Activated naive CD8-positive, alpha-beta T cell treated with anti-CD3 and anti-CD28 coated beads, Interleukin-2, amount 10 ng/mL, durations not matched to agents 7 days and 5 days (primary cell): ENCODE measurements at regions not wholly inside any gene's neighbourhood (a gene's known extent, or its start where the extent isn't known, plus 50 kb on each side); places are given as distances from the start of the nearest gene placed in this dataset.

ENCODE experiments used
- ATAC-seq: fragments of 150-1000 bp; cut with Tn5 transposase; one replicate; pipeline ENCODE4 v1.10.0; 2021; ENCODE audit warnings: low read depth, moderate library complexity
- POLR2A ChIA-PET: fragments of 350-600 bp; sonication (Branson Sonifier 250); formaldehyde crosslinking; loops from one replicate; lab custom pipeline; 2021; ENCODE audit warnings: antibody characterized with exemption; lab: Charles Lee
- DNase-seq: peaks from one replicate; pipeline ENCODE4 v3.0.0; 2021
- H3K27ac Mint-ChIP-seq: one replicate; pipeline ENCODE4 v1.8.0; 2022; ENCODE audit warnings: mild to moderate bottlenecking, mixed read lengths
- H3K27me3 Mint-ChIP-seq: one replicate; pipeline ENCODE4 v1.8.0; 2022; ENCODE audit warnings: mild to moderate bottlenecking, moderate library complexity, mixed read lengths
- H3K36me3 Mint-ChIP-seq: one replicate; pipeline ENCODE4 v1.8.0; 2021; ENCODE audit warnings: mild to moderate bottlenecking, mixed read lengths
- H3K4me1 Mint-ChIP-seq: one replicate; pipeline ENCODE4 v1.8.0; 2021; ENCODE audit warnings: mixed read lengths
- H3K4me3 Mint-ChIP-seq: one replicate; pipeline ENCODE4 v1.8.0; 2022; ENCODE audit warnings: mild to moderate bottlenecking, moderate library complexity, mixed read lengths
- H3K9me3 Mint-ChIP-seq: one replicate; pipeline ENCODE4 v1.8.0; 2021; ENCODE audit warnings: mixed read lengths

DNA sequence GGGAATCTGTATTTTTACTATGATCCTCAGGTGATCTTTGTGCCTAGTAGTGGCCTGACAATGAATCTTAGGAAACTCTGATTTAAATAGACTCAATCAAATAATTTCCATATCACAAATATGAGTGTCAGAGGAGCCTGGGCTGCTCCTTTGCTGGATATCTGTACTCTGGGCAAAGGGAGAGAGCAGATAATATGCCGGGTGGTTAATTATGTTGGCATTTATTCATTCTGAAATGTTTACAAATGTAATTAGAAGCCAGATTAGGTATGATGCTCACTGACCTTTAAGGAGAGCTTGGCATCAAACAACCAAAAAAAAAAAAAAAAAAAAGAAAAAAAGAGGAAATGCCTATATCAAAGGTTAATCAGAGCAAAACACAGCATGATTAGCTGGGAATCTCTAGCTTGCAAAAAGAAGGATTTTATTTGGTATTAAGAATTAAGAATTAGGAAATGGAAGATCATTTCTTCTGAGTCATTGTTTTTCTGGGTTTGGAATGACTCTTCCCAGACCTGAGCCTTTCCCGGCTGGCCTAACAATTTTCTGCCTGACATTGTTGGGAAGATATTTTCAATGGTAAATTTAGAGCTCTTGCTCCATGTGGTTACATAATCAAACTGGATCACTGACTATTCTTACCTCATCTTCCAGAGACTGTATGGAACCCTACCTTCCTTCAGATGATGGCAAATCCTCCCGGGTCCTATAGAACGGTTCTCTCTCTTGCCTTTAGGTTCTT is 365.3 kb downstream of the REEP3 start:
- H3K4me1 Mint-ChIP-seq, result no peaks in the 10 kb centered on the region

DNA sequence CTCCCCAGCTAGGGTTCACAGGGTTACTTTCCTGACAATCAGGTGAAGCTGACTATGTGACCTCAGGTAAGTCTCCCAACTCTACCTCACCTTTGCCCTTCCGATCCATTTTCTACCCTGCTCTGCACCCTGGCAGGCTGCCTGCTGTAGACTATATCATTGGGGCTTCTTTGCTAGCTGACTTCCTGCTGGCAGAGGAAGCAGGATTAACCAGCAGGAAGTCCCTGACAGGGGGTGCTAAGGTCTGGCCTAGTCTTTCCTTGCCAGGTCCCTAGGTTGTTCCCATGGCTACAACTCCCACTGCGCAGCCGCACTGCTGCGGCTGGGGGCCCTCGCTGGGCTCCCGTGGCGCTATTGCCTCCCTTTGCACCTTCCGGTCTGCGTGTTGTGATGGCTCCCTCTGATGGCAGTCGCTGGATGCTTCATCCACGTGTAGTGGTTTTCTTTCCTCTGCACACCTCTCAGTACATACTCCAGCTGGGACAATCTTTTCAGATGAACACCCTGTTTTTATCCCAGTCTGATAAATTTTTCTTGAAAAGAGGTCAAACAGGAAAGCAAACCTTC is 365.9 kb downstream of the REEP3 start:
- Mint-ChIP-seq H3K36me3 (no peaks in the 10 kb centered on the region), H3K4me3 (no peak overlapping the region), H3K27ac (no peak overlapping the region), H3K9me3 (no peaks in the 10 kb centered on the region), H3K4me1 (no peaks in the 10 kb centered on the region), H3K27me3 (no peaks in the 10 kb centered on the region)
- no peak for ATAC-seq
- POLR2A ChIA-PET, result no interaction called here
- DNase-seq, result no peak

More for the DNA sequence above, 365.3 kb downstream of the REEP3 start:
- H3K9me3 Mint-ChIP-seq, result no peaks in the 10 kb centered on the region
- peaks cover 2% of the 10 kb centered on the region for H3K27me3 Mint-ChIP-seq
- H3K36me3 Mint-ChIP-seq, result no peaks in the 10 kb centered on the region
- no peak overlapping the region for H3K27ac Mint-ChIP-seq
- DNase-seq, result no peak
- no peak for ATAC-seq
- POLR2A ChIA-PET, result no interaction called here
- H3K4me3 Mint-ChIP-seq, result no peak overlapping the region

DNA sequence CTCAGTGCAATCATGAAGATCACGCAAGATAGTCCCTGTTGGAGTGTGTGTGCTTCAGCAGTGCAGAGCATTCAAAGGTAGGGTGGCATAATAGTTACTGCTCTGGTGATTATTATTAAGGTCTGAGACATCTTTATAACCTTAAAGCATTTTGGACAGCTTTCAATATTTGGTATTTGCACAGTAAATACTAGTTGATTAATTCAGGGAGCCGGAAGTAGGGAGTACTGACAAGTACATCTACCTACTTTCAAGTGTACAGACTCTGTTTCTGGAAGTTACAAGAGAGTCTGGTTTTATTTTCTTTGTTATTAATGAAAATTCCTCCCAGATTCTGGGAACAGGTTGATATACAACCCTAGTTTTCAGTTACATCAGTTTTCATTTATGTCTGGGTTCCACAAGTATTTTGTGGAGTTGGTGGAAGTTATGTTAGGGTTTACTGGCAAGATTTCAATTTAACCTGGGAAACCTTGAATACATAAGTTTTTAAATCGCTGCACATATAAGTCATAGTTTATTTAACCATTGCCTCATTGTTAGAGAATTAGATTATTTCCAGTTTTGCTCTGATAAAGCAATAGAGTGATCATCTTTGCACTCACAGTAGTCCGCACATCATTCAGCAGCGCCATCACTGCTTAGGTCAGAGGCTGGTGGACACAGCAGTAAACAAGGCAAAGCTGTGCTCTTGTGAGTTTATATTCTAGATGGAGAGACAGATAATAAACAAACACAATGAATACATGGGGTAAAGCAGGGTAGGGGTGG is 366.6 kb downstream of the REEP3 start:
- H3K4me3 Mint-ChIP-seq, result no peak overlapping the region
- no peak overlapping the region for H3K27ac Mint-ChIP-seq
- POLR2A ChIA-PET, result no interaction called here
- no peaks in the 10 kb centered on the region for H3K9me3 Mint-ChIP-seq
- no peaks in the 10 kb centered on the region for H3K4me1 Mint-ChIP-seq
- ATAC-seq, result no peak
- H3K36me3 Mint-ChIP-seq, result no peaks in the 10 kb centered on the region
- H3K27me3 Mint-ChIP-seq, result no peaks in the 10 kb centered on the region
- DNase-seq, result no peak

DNA sequence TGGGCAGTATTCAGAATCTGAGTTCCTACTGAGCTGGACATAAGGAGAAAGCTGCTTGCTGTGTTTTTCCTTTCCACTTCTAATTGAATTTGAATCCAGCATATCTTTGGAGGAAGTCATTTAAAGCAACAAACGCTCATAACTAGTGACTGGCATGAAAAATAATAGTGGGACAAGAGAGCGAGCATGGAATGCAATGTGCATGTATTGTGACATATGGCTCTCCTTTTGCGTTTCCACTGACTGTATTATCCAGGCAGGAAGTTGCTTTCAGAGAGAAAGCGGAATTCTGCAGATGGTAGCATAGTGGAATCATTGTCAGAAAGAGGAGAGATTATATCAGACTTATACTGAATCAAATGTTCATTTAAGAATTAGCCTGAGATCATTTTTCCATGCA is 368.6 kb downstream of the REEP3 start:
- Mint-ChIP-seq H3K27ac (no peak overlapping the region), H3K27me3 (peaks cover 3% of the 10 kb centered on the region), H3K9me3 (no peaks in the 10 kb centered on the region), H3K4me3 (no peak overlapping the region), H3K36me3 (no peaks in the 10 kb centered on the region), H3K4me1 (no peaks in the 10 kb centered on the region)
- ATAC-seq, result no peak
- DNase-seq, result no peak
- POLR2A ChIA-PET, result no interaction called here

DNA sequence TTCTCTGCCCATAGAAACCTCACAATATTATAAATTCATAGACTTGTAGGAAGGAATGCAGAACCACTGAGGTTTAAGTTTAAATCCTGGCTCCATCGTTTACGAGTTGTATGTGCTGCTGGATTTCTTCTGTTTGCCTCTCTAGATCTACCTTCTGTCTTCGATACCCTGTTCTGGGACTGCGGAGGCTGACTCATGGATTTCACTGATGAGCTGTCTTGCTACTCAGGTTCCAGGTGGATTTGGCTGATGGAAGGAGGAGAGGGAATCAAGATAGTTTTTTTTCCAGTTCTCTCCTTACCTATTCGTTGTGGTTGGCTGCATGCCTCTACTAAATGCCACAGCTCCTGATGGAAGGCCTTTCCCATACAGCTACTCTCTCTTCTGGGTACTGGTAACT is 375.8 kb downstream of the REEP3 start:
- ATAC-seq (no peak), DNase-seq (no peak)
- Mint-ChIP-seq H3K4me3 (no peak overlapping the region), H3K27ac (no peak overlapping the region), H3K4me1 (no peaks in the 10 kb centered on the region), H3K9me3 (no peaks in the 10 kb centered on the region), H3K27me3 (peaks cover 5% of the 10 kb centered on the region), H3K36me3 (no peaks in the 10 kb centered on the region)
- POLR2A ChIA-PET, result no interaction called here

DNA sequence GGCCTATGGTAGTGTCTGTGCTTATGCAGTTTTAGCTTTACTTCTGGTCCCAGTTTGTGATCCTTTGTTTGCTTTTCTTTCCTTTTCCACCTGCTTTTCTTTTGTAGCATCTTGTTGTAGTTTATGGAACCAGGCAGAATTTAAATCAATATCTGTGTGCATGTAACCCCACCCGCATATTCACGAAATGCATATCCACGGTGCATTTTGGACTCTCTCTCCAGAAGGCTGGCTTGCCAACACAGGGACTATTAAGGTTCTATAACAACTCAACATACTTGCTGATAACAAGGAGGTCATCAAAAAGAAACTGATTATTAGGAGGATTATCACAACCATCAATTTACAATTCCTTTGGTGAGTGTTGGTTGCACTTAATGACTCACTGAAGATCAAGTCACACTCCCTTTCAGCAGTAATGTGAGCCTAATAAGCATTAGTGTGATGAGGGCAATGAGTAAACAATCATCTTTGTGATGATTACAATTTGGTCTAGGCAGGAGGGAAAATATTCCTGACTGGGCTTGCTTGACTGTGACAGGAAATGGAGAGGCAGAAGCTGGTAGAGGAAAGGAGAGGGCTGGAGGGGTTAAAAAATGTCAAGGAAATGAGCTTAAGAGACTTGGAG is 378.6 kb downstream of the REEP3 start:
- H3K9me3 Mint-ChIP-seq, result no peaks in the 10 kb centered on the region
- peaks cover 2% of the 10 kb centered on the region for H3K27me3 Mint-ChIP-seq

DNA sequence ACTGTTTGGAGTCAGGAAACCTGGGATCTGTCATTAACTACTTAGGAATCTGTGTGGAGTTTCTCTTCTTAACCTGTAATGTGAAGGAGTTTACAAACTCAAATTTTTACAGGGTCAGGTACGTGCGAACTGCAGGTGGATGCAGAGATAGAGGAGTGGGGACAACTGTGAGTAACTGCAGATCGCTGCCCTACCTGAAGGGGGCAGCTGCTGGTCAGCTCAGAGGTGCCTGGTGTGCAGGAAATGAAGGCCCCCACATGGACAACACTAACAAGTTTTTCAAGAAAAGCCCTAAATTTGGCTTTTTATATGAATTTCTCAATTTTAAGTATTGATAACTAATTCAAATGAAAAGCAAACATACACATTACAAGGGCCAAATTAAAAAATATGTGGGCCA is 380.0 kb downstream of the REEP3 start:
- no peaks in the 10 kb centered on the region for H3K36me3 Mint-ChIP-seq
- H3K4me1 Mint-ChIP-seq, result no peaks in the 10 kb centered on the region
- POLR2A ChIA-PET, result no interaction called here
- no peak overlapping the region for H3K27ac Mint-ChIP-seq
- H3K4me3 Mint-ChIP-seq, result no peak overlapping the region
- H3K9me3 Mint-ChIP-seq, result no peaks in the 10 kb centered on the region
- H3K27me3 Mint-ChIP-seq, result peaks cover 2% of the 10 kb centered on the region
- DNase-seq (no peak), ATAC-seq (no peak)

More for the DNA sequence above, 378.6 kb downstream of the REEP3 start:
- ATAC-seq, result no peak
- Mint-ChIP-seq H3K4me3 (no peak overlapping the region), H3K27ac (no peak overlapping the region), H3K4me1 (no peaks in the 10 kb centered on the region), H3K36me3 (no peaks in the 10 kb centered on the region)
- DNase-seq, result no peak
- POLR2A ChIA-PET, result no interaction called here

DNA sequence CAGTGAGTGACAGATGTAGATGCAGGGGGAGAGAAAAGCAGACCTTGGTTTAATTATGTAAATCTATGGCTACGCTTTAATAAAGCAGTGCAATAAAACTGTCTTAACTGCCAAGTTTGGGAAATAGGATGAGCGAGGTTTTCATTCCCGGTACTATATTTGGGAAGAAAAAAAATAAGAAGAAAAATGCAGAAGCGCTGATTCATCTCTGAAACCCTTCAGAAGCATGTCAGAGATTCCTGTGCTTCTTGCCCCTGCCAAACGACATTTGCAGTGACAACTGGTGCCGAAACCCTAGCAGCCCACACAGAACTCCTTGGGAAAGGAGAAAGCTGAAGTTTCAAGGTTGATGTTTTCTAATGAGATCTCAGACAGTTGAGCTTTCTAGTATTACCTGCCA is 380.7 kb downstream of the REEP3 start:
- no peak for ATAC-seq
- Mint-ChIP-seq H3K36me3 (no peaks in the 10 kb centered on the region), H3K27me3 (peaks cover 2% of the 10 kb centered on the region), H3K4me1 (no peaks in the 10 kb centered on the region), H3K27ac (no peak overlapping the region), H3K9me3 (no peaks in the 10 kb centered on the region), H3K4me3 (no peak overlapping the region)
- POLR2A ChIA-PET, result no interaction called here
- DNase-seq, result no peak

DNA sequence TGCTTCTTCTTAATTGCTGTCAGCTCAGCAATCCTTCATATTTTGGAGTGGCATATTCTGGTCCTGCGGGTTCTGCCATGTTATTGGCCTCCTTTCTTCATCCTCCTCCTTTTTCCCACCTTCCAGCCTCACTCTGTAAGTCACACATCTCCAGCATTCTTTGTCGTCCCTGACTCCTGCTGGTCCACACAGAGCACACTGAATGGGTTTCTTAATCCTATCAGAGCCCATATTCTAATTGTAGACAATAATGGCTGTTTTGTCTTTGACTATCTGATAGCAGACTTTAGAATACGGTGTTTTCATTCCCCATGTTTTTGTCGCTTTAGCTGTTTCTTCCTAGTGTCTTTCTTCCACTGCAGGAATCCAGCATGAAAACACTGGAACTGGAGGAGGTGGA is 389.6 kb downstream of the REEP3 start:
- H3K9me3 Mint-ChIP-seq, result no peaks in the 10 kb centered on the region

DNA sequence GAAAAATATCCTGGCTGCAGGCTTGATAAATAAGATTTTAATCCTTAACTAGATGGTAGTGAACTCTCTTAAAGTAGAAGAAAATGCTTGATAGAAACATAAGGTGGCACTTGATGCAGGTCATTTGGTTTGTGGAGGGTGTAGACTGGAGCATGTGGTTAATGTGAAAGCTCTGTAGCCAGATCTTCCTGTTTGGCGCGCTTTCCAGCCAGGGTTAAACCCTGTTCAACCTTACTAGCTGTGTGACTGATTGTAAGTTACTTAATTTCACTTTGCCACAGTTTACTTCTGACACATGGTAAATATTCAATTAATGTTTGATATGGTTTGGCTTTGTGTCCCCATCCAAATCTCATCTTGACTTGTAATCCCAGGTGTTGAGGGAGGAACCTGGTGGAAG is 394.0 kb downstream of the REEP3 start:
- DNase-seq (no peak), ATAC-seq (no peak)
- Mint-ChIP-seq H3K36me3 (no peaks in the 10 kb centered on the region), H3K4me1 (no peaks in the 10 kb centered on the region), H3K27ac (no peak overlapping the region), H3K9me3 (no peaks in the 10 kb centered on the region), H3K27me3 (peaks cover 13% of the 10 kb centered on the region), H3K4me3 (no peak overlapping the region)
- POLR2A ChIA-PET, result no interaction called here

More for the DNA sequence above, 389.6 kb downstream of the REEP3 start:
- ATAC-seq (no peak), DNase-seq (no peak)
- Mint-ChIP-seq H3K27me3 (peaks cover 14% of the 10 kb centered on the region), H3K4me3 (no peak overlapping the region), H3K4me1 (no peaks in the 10 kb centered on the region), H3K27ac (no peak overlapping the region), H3K36me3 (no peaks in the 10 kb centered on the region)
- POLR2A ChIA-PET, result no interaction called here

DNA sequence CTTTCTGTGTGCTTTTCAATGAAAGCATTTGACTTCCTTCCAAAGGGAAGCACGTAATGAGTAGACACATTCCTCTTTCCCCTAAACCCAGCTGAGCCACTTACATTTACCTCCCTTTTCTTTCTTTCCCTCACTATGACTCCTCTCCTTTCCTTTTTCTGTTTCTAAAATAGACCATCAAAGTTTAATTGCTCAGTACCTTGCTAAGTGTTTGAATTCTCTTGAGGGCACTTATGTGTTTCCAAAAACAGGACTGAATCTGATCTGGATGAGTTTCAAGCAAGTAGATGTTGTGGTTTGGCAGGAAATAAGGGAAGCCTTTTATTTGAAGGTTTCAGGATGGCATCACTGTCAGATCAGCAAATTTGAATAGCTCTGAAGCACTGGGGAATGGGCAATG is 396.2 kb downstream of the REEP3 start:
- no peaks in the 10 kb centered on the region for H3K4me1 Mint-ChIP-seq
- no peaks in the 10 kb centered on the region for H3K36me3 Mint-ChIP-seq
- H3K9me3 Mint-ChIP-seq, result no peaks in the 10 kb centered on the region
- H3K27me3 Mint-ChIP-seq, result peaks cover 21% of the 10 kb centered on the region
- POLR2A ChIA-PET, result no interaction called here
- no peak for ATAC-seq
- no peak overlapping the region for H3K27ac Mint-ChIP-seq
- H3K4me3 Mint-ChIP-seq, result no peak overlapping the region
- DNase-seq, result no peak

DNA sequence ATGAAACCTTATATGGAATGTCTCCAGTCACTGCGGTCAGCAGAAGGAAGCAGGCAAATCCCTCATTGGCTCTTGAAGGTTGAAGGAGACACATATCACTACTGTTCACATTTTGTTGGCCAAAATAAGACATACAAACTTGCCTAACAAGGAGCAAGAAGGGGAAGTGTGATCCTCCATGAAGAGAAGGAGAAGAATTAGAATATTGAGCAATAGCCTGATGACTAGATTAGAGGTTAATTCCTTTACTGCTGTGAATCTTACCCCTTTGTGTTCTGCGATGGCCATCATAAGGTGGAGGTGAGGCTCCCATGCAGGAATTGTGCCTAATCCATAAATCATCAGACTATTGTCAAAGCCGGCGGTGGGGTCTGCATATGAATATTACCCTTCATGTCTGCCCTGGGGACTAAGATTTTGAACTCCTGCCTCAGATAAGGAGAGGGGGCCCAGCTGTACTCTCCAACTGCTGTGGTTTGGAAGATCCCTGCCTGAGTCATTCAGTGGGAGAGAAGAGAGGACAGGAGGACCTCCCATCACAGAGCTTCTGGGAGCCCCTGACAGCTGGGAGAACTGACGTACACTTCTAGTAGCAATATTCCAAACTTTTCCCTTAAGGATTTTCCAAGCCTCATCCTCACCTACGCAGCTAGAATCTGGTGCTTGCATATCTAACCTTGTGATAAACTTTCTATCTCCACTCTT is 398.5 kb downstream of the REEP3 start:
- no peak overlapping the region for H3K4me3 Mint-ChIP-seq
- H3K4me1 Mint-ChIP-seq, result no peaks in the 10 kb centered on the region

DNA sequence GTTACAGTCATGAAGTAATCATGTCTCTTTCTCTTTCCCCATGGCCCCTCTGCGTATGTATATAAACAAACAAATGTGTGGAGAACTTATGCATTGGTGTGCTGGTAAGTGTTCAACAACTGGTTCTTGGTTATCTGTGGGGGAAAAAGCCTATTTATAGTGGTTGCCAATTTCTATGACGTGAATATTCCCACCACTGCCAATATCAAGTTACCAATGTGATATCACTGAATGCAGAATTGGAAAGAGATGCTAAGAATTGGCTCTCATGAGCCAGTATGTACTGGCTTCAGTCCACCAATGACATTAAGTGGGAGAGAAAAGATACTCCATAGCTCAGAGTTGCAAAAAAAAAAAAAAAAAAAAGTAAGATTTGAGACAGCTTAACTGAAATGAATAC is 399.7 kb downstream of the REEP3 start:
- no peak for ATAC-seq
- no peaks in the 10 kb centered on the region for H3K9me3 Mint-ChIP-seq
- POLR2A ChIA-PET, result no interaction called here
- DNase-seq, result no peak
- H3K4me3 Mint-ChIP-seq, result no peak overlapping the region
- H3K4me1 Mint-ChIP-seq, result no peaks in the 10 kb centered on the region
- H3K27ac Mint-ChIP-seq, result no peak overlapping the region
- peaks cover 10% of the 10 kb centered on the region for H3K27me3 Mint-ChIP-seq
- H3K36me3 Mint-ChIP-seq, result no peaks in the 10 kb centered on the region

More for the DNA sequence above, 398.5 kb downstream of the REEP3 start:
- no peaks in the 10 kb centered on the region for H3K9me3 Mint-ChIP-seq
- no peak for ATAC-seq
- POLR2A ChIA-PET, result no interaction called here
- no peaks in the 10 kb centered on the region for H3K36me3 Mint-ChIP-seq
- H3K27ac Mint-ChIP-seq, result no peak overlapping the region
- DNase-seq, result no peak
- peaks cover 12% of the 10 kb centered on the region for H3K27me3 Mint-ChIP-seq
